ENCODE measurements at regions not wholly inside any gene's neighbourhood (a gene's known extent, or its start where the extent isn't known, plus 50 kb on each side); places are given as distances from the start of the nearest gene placed in this dataset.

GRCh38 chr13:104833221-104833620, 1702.2 kb downstream of the EFNB2 start:
- no peak for TF ChIP-seq GATA2 (IDR thresholded peaks at IDR 0.05; ENCODE audit: low read depth, low read length)
- TF ChIP-seq GATA3 (IDR thresholded peaks at IDR 0.05; ENCODE audit: low read depth, low read length): no peak

Data from SH-SY5Y (cell line).